ENCODE measurements at regions not wholly inside any gene's neighbourhood (a gene's known extent, or its start where the extent isn't known, plus 50 kb on each side); places are given as distances from the start of the nearest gene placed in this dataset.
A peak's percentile ranks its signal among the peaks of the same experiment; 100 is the strongest.

GRCh38 chrX:40304115-40304514, 206.4 kb upstream of the BCOR start:
- DNase-seq: no peak

DNA sequence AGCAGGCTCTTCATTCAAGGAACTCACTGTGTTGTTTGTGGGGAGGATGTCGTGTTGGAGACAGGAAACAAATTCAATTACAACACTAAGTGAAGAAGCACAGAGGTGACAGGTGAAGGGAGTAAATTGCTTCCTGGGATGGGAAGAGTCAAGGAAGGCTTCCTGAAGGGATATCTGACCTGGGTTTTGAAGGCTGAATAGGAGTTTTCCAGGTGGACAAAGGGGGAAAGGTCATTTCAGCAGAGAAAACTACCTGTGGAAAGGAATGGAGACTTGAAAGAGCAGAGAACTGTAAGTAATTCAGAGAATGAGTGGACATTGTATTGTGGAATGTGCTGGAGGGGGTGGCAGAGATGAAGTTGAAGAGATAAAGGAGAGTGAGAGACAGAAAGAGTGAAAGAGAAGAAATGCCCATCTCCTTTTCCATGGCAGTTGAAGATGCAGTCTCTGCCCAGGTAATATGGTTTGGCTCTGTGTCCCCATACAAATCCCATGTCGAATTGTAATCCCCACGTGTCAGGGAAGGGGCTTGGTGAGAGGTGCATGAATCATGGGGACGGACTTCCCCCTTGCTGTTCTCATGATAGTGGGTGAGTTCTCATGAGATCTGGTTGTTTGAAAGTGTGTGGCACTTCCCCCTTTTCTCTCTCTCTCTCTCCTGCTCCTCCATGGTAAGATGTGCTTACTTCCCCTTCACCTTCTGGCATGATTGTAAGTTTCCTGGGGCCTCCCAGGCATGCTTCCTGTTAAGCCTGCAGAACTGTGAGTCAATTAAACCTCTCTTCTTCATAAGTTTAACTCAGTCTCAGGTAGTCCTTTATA, 205.7 kb upstream of the BCOR start:
- DNase-seq: peak in 1 of 2 donors; percentile 24

DNA sequence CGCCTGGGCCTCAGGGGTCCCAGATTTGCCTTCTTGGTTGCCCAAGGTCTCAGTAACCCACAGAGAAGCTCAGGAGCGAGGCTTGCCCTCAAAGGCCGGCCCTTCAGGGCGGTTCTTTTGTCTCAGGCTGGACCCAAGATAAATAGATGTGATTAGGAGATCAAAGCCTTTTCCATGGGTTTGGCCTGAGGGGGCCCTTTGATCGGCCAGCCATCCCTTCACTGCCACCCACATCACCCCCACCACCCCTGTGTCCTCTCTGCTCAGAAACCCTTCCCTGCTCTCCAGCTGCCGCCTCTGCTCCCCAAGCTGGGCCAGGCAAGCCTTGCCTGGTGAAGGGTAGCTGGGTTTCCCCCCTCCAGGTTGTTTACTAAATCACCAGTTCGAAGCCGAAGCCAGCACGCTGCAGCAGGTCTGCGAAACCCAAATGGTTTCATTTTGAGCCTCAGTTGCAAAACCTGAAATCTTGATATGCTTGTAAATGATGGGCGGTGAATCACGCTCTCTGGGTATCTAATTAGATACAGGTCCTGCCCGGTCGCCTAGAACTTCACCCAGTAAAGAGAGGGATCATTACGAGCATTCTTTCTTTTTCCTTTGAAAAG, 202.6 kb upstream of the BCOR start:
- no peak for DNase-seq

- DNase-seq: peak in 1 of 2 donors; percentile 29
Observed at GRCh38 chrX:40299641-40300046, 201.9 kb upstream of the BCOR start.

DNA sequence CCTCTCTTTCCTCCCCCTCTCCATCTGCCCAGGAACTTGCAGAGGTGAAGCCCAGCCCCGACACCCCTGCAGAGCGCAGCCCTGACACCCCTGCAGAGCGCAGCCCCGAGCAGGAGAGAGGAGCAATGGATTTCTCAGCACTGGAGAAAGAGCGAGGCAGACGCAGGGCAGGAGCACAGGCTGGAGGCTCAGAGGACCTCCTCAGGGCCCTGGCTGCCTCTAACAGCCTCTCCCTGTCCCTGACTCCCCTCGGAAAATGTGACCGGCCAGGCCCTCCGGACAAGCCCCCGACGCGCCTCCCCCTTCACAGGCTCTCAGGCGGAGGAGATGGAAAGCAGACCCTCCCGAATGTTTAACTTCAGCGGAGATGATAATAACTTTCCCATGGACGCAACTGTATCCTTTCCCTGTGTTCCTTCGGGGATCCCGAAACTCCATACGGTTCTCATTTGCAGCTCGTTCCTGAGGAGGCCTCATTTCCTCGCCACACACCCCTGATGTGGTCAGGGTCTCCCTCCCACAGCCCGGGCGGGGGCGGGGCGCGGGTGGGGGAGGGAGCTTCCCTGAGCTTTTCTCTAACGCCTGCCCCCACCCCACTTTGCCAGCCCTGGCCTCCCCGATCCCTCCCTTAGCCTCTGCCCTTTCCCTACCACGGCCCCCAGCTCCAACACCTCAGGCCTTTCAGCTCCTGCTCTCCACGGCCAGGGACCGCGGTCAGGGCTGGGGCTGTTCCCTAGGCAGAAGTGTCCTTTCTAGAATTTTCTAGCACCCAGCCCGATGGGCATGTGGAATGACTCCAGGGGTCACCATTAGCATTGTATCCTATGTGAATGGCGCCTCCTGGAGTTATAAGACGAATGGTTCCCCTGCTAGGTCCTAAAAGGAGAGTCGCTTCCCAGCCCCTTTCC, 201.1 kb upstream of the BCOR start:
- no peak for DNase-seq

DNA sequence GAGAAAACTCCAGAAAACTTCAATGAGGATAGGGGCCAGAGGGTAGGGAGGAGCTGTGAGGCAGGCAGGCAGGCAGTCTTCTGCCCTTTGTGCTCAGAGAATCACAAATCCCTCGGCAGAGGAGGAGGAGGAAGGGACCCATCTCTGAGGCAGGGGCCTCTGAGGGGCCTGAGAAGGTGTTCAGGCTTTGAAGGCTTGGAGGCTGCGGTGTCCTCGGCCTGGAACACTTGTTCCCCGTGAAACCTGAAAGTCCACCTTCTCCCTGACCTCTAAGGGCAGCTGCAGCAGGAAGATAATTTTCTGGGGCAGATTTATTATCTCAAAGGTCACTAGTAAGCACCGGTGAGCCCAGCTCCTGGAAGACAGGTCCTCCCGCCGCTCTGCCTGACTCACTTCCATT, 200.3 kb upstream of the BCOR start:
- DNase-seq: no peak

DNA sequence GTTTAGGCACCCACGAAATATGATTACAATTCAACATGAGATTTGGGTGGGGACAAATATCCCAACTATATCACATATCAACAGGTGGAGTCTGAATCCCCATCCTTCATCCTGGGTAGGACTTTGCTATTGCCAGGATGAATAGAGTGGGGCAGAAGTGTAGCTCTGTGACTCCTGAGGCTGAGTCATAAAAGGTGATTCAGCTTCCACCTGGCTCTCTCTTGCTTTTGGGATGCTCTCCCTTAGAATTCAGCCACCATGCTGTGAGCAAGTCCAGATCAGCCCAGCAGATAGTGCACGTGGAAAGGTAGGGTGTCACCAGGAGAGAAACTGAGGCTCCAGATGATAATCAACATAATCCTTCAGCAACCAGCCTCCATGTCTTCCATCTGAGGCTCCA, 193.8 kb upstream of the BCOR start:
- DNase-seq: no peak

DNA sequence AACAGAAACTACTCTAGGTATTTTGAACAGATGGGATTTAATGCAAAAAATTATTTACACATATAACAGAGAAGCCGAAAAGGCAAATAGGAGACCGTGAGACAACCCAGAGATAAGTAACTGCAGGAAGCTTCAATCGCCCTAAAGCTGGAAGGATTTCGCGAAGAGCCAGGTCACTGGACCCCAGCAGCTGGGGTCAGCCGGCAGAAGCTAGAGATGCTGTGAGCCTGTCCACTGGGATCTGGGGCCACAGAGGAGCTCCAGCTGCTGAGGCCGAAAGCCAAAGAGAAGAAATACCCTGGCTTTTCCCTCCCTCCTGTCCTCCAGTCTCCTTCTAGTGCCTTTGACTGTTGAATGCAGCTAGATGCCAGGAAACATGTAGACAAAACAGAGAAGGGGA, 192.8 kb upstream of the BCOR start:
- DNase-seq: no peak

GRCh38 chrX:40285876-40286275, 188.1 kb upstream of the BCOR start:
- DNase-seq: no peak

GRCh38 chrX:40284852-40285251, 187.1 kb upstream of the BCOR start:
- DNase-seq: no peak

- DNase-seq: no peak
Observed at GRCh38 chrX:40283981-40284380, 186.2 kb upstream of the BCOR start.

- no peak for DNase-seq
Observed at GRCh38 chrX:40282946-40283660, 185.3 kb upstream of the BCOR start.

DNA sequence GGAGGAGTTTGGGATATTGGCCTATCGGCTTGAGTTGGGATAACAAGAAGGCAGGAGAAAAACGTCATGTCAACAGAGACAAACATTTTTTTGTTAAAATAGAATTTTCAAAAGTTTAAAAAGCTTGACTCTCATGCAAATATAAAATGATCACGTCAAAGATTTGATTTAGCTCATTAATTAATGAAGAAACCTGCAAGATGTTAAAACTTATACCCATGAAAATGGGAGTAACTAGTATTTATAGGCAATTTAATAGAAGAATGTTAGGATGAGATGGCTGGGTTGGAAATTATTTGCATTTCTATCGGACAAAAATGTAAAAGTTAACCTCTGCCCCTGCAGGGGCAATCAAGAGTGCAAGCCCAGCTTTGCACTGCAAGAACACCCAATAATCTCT, 184.6 kb upstream of the BCOR start:
- DNase-seq: no peak

DNA sequence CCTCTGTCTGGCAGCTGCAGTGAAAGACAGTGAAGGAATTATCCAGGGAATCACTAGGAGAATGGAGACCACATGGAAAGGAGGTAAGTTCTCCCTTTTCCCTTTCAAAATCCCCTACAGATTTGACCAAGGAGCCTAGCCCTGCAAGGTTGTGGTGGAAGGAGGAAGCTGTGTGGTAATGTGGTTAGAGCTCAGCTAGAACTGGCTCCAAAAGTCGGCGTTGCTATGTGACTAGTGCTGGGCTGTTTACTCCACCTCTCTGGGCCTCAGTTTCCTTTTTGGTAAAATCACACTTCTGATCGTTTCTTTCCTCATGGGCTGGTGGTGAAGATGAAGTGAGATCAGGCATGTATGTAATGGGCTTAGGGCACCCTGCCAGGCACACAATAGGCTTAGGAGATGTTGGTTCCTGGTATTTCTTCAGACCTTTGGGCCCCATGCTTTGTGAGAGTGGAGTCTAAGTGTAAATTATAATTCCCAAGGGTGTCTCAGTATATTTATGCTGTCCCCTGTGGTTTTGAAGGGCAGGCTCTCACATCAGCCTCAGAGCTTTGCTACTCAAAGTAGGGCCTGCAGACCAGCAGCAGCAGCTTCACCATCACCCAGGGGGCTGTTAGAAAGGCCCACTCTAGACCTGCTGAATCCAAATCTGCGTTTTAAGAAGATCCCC, 183.7 kb upstream of the BCOR start:
- peak in 1 of 2 donors; percentile 48 for DNase-seq

GRCh38 chrX:40279762-40280161, 182.0 kb upstream of the BCOR start:
- no peak for DNase-seq

DNA sequence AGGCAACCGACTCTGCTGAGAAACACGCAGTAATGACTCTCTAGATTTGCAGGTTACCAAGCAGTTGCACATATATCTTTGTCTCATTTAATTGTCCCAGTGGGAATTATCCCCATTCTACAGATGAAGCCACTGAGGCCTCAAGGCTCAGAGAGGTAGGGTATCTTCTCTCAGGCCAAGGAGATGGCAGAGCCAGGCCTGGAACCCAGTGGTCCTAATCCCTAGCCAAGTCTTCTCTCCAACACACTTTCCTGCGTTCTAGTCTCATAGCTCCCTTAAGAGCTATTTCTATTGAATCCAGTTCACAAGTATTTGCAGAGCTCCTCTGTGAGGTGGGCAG, 181.3 kb upstream of the BCOR start:
- DNase-seq: no peak

DNA sequence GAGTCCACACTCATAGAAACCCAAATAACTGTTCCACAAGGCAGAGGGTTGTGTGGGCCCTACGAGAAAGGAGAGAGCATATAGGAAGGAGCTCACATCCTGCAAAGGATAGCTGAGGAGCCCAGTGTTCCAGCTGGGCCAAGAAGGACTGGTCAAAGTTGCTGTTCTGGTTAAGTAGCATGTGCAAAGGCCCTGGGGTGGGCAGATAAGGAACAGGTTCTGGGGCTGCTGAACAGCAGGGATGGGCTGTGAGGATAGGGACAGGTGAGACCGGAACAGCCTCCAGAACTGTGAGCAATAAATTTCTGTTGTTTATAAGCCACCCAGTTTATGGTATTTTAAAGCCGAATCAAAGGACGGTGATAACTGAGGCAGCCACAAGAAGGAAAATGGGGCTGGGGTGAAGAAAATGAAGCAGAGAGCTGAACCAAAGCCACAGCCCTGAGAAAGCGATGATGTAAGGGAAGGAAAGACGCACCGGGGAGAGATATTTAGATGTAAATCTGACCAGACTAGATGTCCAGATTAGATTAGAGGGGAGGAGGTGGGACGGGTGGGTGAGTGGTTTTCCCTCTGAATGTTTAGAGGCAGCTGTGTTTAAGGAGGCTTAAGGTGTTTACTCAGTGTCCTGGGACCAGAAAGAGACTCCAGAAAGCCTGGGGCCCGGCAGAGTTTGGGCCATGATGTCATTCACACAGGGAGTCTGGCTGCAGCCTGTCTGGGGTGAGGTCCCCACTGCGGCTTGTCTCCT, 180.8 kb upstream of the BCOR start:
- peak; percentile 65 to 76 for DNase-seq

- DNase-seq: no peak
Observed at GRCh38 chrX:40277672-40278071, 179.9 kb upstream of the BCOR start.

DNA sequence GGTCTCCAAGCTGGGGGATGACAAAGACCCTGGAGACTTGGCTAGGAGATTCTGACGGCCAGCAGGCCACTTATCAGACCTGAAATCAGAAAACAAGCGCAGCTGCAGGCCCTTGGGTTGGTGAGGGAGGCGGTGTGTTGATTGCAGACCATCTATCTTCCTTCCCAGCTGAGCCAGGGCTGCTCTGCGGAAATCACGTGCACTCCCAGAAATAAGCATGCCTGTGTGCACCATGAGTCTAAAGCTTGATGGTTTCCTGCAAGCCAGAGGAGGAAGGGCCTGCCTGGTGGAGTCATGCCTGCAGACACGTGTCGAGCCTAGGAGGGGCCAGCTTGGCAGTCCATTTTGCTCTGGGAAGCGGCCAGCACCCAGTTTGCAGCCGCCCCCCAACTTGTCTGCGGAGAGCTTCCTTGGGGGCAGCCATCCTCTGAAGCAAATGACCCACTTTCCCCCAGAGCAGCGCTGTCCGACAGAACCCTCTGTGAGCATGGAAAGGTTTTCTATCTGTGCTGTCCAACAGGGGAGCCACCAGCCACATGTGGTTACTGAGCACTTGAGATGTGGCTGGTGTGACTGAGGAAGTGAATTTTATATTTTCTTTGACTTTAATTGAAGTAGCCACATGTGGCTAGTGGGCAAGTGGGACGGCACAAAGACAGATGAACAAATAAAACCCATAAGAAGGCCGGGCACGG, 175.7 kb upstream of the BCOR start:
- peak in 1 of 2 donors; percentile 39 for DNase-seq

DNA sequence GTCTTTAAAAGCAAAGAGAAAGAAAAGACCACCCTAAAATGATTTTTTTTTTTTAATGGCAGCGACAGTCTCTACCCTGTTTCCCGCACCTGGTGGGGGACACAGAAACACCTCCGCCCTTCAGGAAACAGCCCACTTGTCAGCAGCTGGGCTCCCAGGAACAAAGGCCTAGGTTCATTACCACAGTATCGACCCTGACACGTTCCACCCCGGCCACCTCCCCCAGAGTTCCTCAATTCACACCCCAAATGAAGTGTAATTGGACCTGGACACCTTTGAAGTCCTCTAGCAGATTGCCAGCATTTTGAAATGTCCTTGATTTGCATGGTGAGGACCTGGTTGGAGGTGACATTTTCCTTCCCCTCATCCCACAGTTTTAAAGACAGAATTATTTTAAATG, 175.0 kb upstream of the BCOR start:
- no peak for DNase-seq

DNA sequence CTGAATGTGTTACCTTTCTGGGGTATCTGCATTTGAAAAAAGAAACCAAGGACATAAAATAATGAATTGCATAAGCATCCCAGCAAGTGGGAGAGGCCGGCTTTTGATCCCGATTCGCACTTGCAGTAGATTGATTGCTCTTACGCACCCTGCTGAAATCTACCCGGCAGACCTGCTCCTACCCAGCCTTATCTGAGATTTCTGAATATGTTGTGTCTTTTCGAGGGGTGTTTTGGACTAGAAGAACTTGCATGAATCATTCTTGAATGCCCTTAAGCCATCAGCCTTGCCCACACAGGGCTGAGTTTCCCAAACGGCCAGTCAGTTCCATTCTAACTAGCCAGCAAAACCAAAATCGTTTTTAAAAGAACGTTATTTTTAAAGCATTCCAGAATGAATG, 174.4 kb upstream of the BCOR start:
- no peak for DNase-seq
